SK-N-SH (cell line): ENCODE measurements at regions not wholly inside any gene's neighbourhood (a gene's known extent, or its start where the extent isn't known, plus 50 kb on each side); places are given as distances from the start of the nearest gene placed in this dataset.
"Not testable (repeated sequence)": the region's sequence is repeated elsewhere in the genome, so short reads cannot be mapped to it uniquely, and the experiment has no call there.

Source experiments
- CTCF ChIA-PET: fragments of 300-600, 350-600 bp; formaldehyde crosslinking; extraction: SDS; loops from one replicate; lab custom pipeline; 2021; lab: Yijun Ruan, JAX
- POLR2A ChIA-PET: fragments of 350-600 bp; sonication (Branson Sonifier 250); formaldehyde crosslinking; extraction: SDS; loops from one replicate; lab custom pipeline; 2020; ENCODE audit warnings: antibody characterized with exemption, inconsistent platforms; lab: Yijun Ruan, JAX
- DNase-seq: peaks from one replicate; pipeline ENCODE4 v3.0.0; 2012
- H2AFZ ChIP-seq: fragments of 200-600 bp; sonication (generic); 2 replicates; pipeline ENCODE4 v1.8.1; 2016; ENCODE audit warnings: antibody characterized with exemption, mild to moderate bottlenecking, low read depth
- H3F3A ChIP-seq: fragments of 200-600 bp; sonication (generic); replicated peaks from 2 replicates; pipeline ENCODE3; 2016; ENCODE audit warnings: antibody characterized with exemption, mild to moderate bottlenecking; ENCODE audit not compliant: insufficient read depth
- H3K27ac ChIP-seq, 2 experiments: fragments of 200-500 bp in 1 of 2; fragments of 200-600 bp in 1 of 2; sonication (Bioruptor generic) in 1 of 2; sonication (generic), shearing (Covaris generic) in 1 of 2; 2 replicates each; pipeline versions ENCODE4 v1.5.1 to v1.6.1; 2014 to 2016; ENCODE audit warnings: low read depth in 2 of 2, inconsistent platforms in 1 of 2, low read length in 1 of 2, mild to moderate bottlenecking in 1 of 2, mixed read lengths in 1 of 2
- H3K27me3 ChIP-seq: fragments of 200-600 bp; sonication (generic), shearing (Covaris generic); 2 replicates; pipeline ENCODE4 v1.6.1; 2016; ENCODE audit warnings: mixed run types; ENCODE audit not compliant: insufficient read depth
- H3K36me3 ChIP-seq, 2 experiments: fragments of 200-500 bp in 1 of 2; fragments of 200-600 bp in 1 of 2; sonication (Bioruptor generic) in 1 of 2; sonication (generic) in 1 of 2; replicated peaks in 1 of 2; 2 replicates each; pipeline versions ENCODE3 to v1.5.1; 2014 to 2016; ENCODE audit warnings: low read length in 1 of 2, mild to moderate bottlenecking in 1 of 2; ENCODE audit not compliant: insufficient read depth in 2 of 2, control insufficient read depth in 1 of 2
- H3K4me1 ChIP-seq, 2 experiments: fragments of 200-500 bp in 1 of 2; fragments of 200-600 bp in 1 of 2; sonication (Bioruptor generic) in 1 of 2; sonication (generic), shearing (Covaris generic) in 1 of 2; 2 replicates each; pipeline versions ENCODE4 v1.5.1 to v1.6.1; 2014 to 2016; ENCODE audit warnings: low read depth in 1 of 2, low read length in 1 of 2, mixed run types in 1 of 2; ENCODE audit not compliant: insufficient read depth in 2 of 2, control insufficient read depth in 1 of 2
- H3K4me2 ChIP-seq: fragments of 200-600 bp; sonication (generic), shearing (Covaris generic); 2 replicates; pipeline ENCODE4 v1.6.1; 2017; ENCODE audit warnings: mixed run types
- H3K4me3 ChIP-seq, 2 experiments: fragments of 200-500 bp in 1 of 2; fragments of 200-600 bp in 1 of 2; sonication (Bioruptor generic) in 1 of 2; sonication (generic), shearing (Covaris generic) in 1 of 2; 2 replicates each; pipeline versions ENCODE4 v1.5.1 to v1.8.1; 2014 to 2016; ENCODE audit warnings: low read depth in 2 of 2, inconsistent platforms in 1 of 2, low read length in 1 of 2, mild to moderate bottlenecking in 1 of 2, mixed read lengths in 1 of 2, moderate library complexity in 1 of 2
- H3K79me2 ChIP-seq: fragments of 200-600 bp; sonication (generic); 2 replicates; pipeline ENCODE4 v1.8.1; 2017; ENCODE audit warnings: mild to moderate bottlenecking; ENCODE audit not compliant: insufficient read depth
- H3K9ac ChIP-seq: fragments of 200-600 bp; sonication (generic); 2 replicates; pipeline ENCODE4 v1.6.1; 2017; ENCODE audit warnings: mixed run types
- H3K9me2 ChIP-seq: fragments of 200-600 bp; sonication (generic); 2 replicates; pipeline ENCODE4 v1.6.1; 2017; ENCODE audit warnings: mixed run types
- H3K9me3 ChIP-seq: fragments of 200-600 bp; sonication (generic); 2 replicates; pipeline ENCODE4 v1.6.1; 2017; ENCODE audit warnings: mixed run types, mild to moderate bottlenecking, moderate library complexity
- H4K20me1 ChIP-seq: fragments of 200-600 bp; sonication (generic); 2 replicates; pipeline ENCODE4 v1.6.1; 2017; ENCODE audit warnings: mild to moderate bottlenecking, mixed run types; ENCODE audit not compliant: insufficient read depth
- ELF1 ChIP-seq: IDR thresholded peaks from 2 replicates; pipeline ENCODE4 v1.4.0; 2012
- EP300 ChIP-seq, 2 experiments: IDR thresholded peaks; 2 replicates each; pipeline versions ENCODE4 v1.4.0 to v1.6.1; 2012; ENCODE audit warnings: borderline replicate concordance in 1 of 2, low read depth in 1 of 2, low read length in 1 of 2
- EZH2phosphoT487 ChIP-seq: fragments of 200-600 bp; sonication (generic); IDR thresholded peaks from 2 replicates; pipeline ENCODE4 v1.6.1; 2017; ENCODE audit warnings: low read depth, mixed run types, mild to moderate bottlenecking, antibody characterized with exemption, moderate library complexity, borderline replicate concordance
- FOXJ3 ChIP-seq: sonication (generic); formaldehyde crosslinking; IDR thresholded peaks from 2 replicates; pipeline ENCODE4 v1.5.1; 2020; ENCODE audit warnings: mild to moderate bottlenecking, missing genetic modification reagents
- GABPA ChIP-seq: IDR thresholded peaks from 2 replicates; pipeline ENCODE4 v1.4.0; 2012; ENCODE audit warnings: low read depth, mild to moderate bottlenecking
- MXI1 ChIP-seq: IDR thresholded peaks from 2 replicates; pipeline ENCODE4 v1.6.1; 2012; ENCODE audit warnings: mild to moderate bottlenecking, low read depth, low read length, improper control_type of control experiment
- POLR2AphosphoS5 ChIP-seq: IDR thresholded peaks from 2 replicates; pipeline ENCODE4 v1.6.1; 2012; ENCODE audit warnings: low read depth, low read length
- RAD21 ChIP-seq: IDR thresholded peaks from 2 replicates; pipeline ENCODE4 v1.6.1; 2012; ENCODE audit warnings: mild to moderate bottlenecking, low read length
- TAF1 ChIP-seq: IDR thresholded peaks from 2 replicates; pipeline ENCODE4 v1.6.1; 2012; ENCODE audit warnings: low read depth, mild to moderate bottlenecking, low read length, moderate library complexity, borderline replicate concordance
- TCF12 ChIP-seq: IDR thresholded peaks from 2 replicates; pipeline ENCODE4 v1.4.0; 2012
- YY1 ChIP-seq: IDR thresholded peaks from 2 replicates; pipeline ENCODE4 v1.4.0; 2012; ENCODE audit warnings: low read depth, mild to moderate bottlenecking
- WGBS: methylation state at CpG from one replicate; pipeline ENCODE4 v1.1.6; 2017; ENCODE audit warnings: low lambda C conversion rate; 5-methylcytosine and 5-hydroxymethylcytosine counted together
- TF ChIP-seq, protein P1 (sequence below): fragments of 150-350 bp; IDR thresholded peaks from 2 replicates; pipeline ENCODE4 v1.6.1; 2017; ENCODE audit warnings: antibody characterized with exemption, low read length, low read depth, borderline replicate concordance
- TF ChIP-seq, protein P2 (sequence below): fragments of 200-600 bp; sonication (generic); IDR thresholded peaks from 2 replicates; pipeline ENCODE4 v1.6.1; 2017; ENCODE audit warnings: antibody characterized with exemption, mild to moderate bottlenecking, moderate library complexity
- TF ChIP-seq, protein P3 (sequence below): fragments of 150-350 bp; IDR thresholded peaks from 2 replicates; pipeline ENCODE4 v1.6.1; 2016; ENCODE audit warnings: mild to moderate bottlenecking, low read depth, low read length

DNA sequence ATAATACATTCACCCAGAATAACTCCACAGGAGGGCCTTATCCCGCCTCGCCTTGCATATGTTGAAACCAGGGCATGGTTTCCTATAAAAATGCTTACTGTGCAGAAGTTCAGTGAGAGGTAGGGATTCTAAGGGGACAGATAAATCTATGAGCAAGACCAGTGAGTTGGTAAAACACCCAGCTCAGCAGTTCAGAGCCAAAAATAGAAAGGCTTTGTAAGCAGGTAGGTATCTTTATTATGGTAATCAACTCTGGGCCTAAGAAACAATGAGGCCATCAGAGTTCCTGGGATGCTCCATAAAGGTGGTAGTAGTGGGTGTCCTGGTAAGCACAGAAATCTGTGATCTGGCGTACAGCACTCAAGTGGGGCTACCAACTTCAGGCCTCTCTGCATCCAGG lies 549.4 kb upstream of the CDH5 start (continued):
- TF ChIP-seq, protein P1, sequence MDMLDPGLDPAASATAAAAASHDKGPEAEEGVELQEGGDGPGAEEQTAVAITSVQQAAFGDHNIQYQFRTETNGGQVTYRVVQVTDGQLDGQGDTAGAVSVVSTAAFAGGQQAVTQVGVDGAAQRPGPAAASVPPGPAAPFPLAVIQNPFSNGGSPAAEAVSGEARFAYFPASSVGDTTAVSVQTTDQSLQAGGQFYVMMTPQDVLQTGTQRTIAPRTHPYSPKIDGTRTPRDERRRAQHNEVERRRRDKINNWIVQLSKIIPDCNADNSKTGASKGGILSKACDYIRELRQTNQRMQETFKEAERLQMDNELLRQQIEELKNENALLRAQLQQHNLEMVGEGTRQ: no peak

DNA sequence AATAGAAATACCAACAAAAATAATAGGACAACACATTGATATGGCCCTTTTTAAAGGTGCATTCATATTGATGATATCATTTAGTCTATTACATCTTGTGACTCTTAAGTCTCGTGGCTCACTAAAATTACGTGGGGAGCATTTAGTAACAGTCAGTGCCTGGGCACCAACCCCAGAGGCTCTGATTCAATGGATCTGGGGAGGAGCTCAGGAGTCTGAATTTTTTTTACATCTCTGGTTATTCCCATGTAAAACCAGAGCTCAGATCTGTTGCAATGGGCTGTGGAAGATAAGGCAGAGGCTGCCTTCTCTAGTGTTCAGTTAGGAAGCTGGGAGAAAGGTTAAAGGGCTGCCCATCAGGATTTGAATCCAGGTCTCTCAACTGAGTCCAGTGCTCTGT lies 549.9 kb upstream of the CDH5 start:
- Histone ChIP-seq H3K4me1 (no peaks in the 10 kb centered on the region), H3K36me3 (no peaks in the 10 kb centered on the region), H3F3A (no peaks in the 10 kb centered on the region), H3K4me3 (no peak overlapping the region), H3K27ac (no peak overlapping the region), H2AFZ (no peak overlapping the region), H3K27me3 (no peaks in the 10 kb centered on the region), H3K9ac (no peak overlapping the region), H3K9me2 (no peaks in the 10 kb centered on the region), H3K4me2 (no peak overlapping the region), H3K79me2 (no peaks in the 10 kb centered on the region), H3K9me3 (no peaks in the 10 kb centered on the region), H4K20me1 (no peaks in the 10 kb centered on the region)
- ChIA-PET CTCF (no interaction called here), POLR2A (no interaction called here)
- TF ChIP-seq EP300 (IDR thresholded peaks at IDR 0.05; ENCODE audit: borderline replicate concordance in 1 of 2, low read depth in 1 of 2, low read length in 1 of 2) (no peak), EZH2phosphoT487 (no peak), TCF12 (no peak), POLR2AphosphoS5 (no peak), MXI1 (no peak), TAF1 (no peak)
- TF ChIP-seq, protein P2, sequence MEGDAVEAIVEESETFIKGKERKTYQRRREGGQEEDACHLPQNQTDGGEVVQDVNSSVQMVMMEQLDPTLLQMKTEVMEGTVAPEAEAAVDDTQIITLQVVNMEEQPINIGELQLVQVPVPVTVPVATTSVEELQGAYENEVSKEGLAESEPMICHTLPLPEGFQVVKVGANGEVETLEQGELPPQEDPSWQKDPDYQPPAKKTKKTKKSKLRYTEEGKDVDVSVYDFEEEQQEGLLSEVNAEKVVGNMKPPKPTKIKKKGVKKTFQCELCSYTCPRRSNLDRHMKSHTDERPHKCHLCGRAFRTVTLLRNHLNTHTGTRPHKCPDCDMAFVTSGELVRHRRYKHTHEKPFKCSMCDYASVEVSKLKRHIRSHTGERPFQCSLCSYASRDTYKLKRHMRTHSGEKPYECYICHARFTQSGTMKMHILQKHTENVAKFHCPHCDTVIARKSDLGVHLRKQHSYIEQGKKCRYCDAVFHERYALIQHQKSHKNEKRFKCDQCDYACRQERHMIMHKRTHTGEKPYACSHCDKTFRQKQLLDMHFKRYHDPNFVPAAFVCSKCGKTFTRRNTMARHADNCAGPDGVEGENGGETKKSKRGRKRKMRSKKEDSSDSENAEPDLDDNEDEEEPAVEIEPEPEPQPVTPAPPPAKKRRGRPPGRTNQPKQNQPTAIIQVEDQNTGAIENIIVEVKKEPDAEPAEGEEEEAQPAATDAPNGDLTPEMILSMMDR: no peak
- DNase-seq: no peak
- 58% methylated on average over 2 of the region's 2 CpGs for WGBS

DNA sequence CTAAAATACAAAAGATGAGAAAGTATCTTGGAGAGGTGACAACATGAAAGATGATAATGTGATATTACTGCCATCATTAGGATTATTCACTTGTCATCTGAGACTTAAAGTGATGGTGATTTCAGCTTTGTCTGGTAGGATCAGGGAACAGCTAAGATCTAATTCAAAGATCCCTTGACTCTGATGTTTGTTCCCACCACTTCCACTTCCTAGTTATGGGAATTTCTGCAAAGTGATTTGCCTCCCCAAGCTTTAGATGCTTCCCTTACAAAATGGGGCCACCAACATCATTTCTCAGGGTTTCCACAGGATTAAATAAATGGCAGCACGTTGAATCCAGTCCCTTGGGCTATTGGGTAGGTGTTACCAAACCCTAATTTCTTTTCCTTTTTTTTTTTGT lies 550.8 kb upstream of the CDH5 start:
- 17% methylated on average over 1 of the region's 1 CpG for WGBS
- Histone ChIP-seq H3K9me3 (no peaks in the 10 kb centered on the region), H3K4me3 (no peak overlapping the region), H3K79me2 (no peaks in the 10 kb centered on the region), H3K27me3 (no peaks in the 10 kb centered on the region), H3K4me2 (no peak overlapping the region), H3K9ac (no peak overlapping the region), H2AFZ (no peak overlapping the region), H4K20me1 (no peaks in the 10 kb centered on the region), H3F3A (no peaks in the 10 kb centered on the region), H3K4me1 (no peaks in the 10 kb centered on the region), H3K36me3 (no peaks in the 10 kb centered on the region), H3K9me2 (no peaks in the 10 kb centered on the region), H3K27ac (no peak overlapping the region)
- no peak for DNase-seq
- CTCF ChIA-PET: no interaction called here
- POLR2A ChIA-PET: no interaction called here
- no peak for TF ChIP-seq GABPA
- TF ChIP-seq FOXJ3 (CRISPR knock-in tag): no peak
- TF ChIP-seq RAD21: no peak
- TF ChIP-seq YY1: no peak
- TF ChIP-seq, protein P3, sequence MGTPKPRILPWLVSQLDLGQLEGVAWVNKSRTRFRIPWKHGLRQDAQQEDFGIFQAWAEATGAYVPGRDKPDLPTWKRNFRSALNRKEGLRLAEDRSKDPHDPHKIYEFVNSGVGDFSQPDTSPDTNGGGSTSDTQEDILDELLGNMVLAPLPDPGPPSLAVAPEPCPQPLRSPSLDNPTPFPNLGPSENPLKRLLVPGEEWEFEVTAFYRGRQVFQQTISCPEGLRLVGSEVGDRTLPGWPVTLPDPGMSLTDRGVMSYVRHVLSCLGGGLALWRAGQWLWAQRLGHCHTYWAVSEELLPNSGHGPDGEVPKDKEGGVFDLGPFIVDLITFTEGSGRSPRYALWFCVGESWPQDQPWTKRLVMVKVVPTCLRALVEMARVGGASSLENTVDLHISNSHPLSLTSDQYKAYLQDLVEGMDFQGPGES: no peak
- TF ChIP-seq ELF1: no peak
- TF ChIP-seq, all 33 proteins: peak for 0

DNA sequence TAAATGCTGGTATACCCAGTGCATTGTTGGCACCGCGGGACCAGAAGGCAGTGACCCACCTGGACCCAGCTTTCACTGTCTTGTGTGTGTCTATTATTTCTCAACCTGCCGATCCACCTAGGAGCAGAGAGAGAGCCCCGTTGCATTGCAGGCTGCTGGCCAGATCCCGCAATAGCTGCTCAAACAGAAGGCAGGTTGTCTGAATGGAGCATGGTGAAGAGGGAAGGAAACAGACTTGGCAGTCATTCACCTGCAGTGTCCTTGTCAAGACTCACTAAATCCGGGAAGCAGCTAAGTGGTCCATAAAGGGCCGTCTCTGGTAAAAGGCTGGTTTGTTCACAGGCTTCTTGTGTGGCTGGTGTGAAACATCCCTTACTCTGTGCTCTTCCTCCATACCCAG lies 552.6 kb upstream of the CDH5 start:
- CTCF ChIA-PET, H3K27me3 ChIP-seq, DNase-seq, H2AFZ ChIP-seq, H3K9ac ChIP-seq, H3K4me2 ChIP-seq, H3K36me3 ChIP-seq, H3K79me2 ChIP-seq, H3K9me2 ChIP-seq, H3K4me3 ChIP-seq, H4K20me1 ChIP-seq, H3K4me1 ChIP-seq, H3K27ac ChIP-seq, H3F3A ChIP-seq, POLR2A ChIA-PET, H3K9me3 ChIP-seq: not testable (repeated sequence)
- 54% methylated on average over 7 of the region's 7 CpGs for WGBS
